PC-3 (cell line): ENCODE measurements at regions not wholly inside any gene's neighbourhood (a gene's known extent, or its start where the extent isn't known, plus 50 kb on each side); places are given as distances from the start of the nearest gene placed in this dataset.

Experiments used
- CTCF ChIP-seq: fragments of 300-600 bp; sonication (generic); conservative IDR thresholded peaks from 2 replicates; pipeline ENCODE4 v1.5.1; 2017; ENCODE audit warnings: antibody characterized with exemption, low read depth, mild to moderate bottlenecking, low read length
- EZH2 ChIP-seq: fragments of 300-600 bp; sonication (generic); IDR thresholded peaks from one replicate; pipeline ENCODE4 v1.6.1; 2017; ENCODE audit warnings: antibody characterized with exemption, mild to moderate bottlenecking, low read length; ENCODE audit not compliant: unreplicated experiment

DNA sequence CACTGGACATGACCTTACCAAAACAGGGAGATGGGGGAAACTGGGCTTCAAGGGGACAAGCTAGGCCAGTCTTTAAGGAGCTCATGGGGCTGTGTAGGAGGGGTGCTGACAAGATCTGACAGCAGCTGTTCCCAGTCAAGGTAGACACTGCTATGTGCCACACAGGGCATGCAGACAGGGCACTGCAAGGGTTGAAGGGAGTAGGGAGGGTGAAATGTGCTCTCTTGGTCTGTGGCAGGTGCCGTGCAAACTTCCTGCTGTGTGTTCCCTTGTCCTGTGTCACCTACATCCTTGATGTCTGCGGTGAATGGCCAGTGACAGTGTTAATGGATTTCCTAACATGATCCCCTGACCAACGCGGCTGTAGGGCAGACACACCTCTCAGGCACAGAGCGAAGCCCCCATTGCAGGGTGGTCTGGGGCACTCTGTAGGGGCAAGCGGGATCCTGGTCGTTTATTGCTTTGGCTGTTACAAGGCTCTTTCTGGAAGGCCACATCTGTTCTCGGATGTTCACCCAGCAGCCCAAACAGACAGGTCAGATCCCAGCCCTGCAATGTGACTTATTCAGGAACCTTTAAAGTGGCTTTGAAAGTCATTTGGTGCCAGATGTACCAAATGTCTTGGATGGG, 199.5 kb upstream of the ZNF536 start:
- TF ChIP-seq CTCF (no peak), EZH2 (no peak)
